GM18907 (cell line): ENCODE measurements at regions not wholly inside any gene's neighbourhood (a gene's known extent, or its start where the extent isn't known, plus 50 kb on each side); places are given as distances from the start of the nearest gene placed in this dataset.

Source experiments
- ATAC-seq: cut with Tn5 transposase; IDR thresholded peaks from one replicate; pipeline ENCODE4 v1.9.1; 2021; ENCODE audit warnings: mild to moderate bottlenecking, moderate library complexity; ENCODE audit not compliant: unreplicated experiment

DNA sequence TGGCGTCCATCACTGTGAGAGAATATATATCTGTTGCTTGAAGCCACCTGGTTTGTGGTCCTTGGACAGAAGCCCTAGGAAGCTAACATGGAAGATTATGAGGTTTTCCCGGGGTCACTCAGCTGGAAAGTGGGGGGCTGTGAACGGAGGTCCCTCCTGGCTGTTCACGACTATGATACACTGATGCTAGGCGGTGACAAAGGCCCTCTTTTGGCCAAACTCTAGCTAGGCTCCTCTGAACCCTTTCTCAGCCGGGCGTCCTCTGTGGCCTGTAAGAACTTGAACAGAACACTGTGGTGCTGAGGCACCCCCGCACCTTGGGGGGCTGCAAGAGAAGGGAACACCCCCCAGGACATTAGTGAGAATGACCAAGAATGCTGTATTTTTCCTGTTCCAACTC is 164.6 kb downstream of the TFCP2L1 start:
- no peak for ATAC-seq

DNA sequence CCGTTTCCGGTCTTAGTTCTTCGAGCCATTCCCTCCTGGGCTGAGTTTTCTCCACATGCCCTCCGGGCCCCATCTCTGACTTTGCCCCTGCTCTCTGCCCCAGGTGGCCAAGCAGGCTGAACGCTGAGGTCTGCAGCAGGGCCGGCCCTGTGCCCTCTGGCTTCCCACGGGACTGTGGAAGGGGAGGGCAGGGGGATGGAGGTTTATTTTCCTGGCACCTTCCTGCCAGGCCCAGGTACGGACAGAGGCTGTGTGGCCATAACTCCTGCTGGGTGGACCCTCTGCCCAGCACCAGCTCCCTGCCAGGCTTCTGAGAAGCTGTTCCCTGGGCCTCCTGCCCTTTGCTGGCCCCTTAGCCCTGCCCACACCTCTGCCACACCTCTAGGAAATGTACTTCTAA is 164.0 kb downstream of the TFCP2L1 start:
- ATAC-seq, result no peak

- ATAC-seq, result no peak
These were observed 163.3 kb downstream of the TFCP2L1 start for GRCh38 chr2:121121661-121122060.

DNA sequence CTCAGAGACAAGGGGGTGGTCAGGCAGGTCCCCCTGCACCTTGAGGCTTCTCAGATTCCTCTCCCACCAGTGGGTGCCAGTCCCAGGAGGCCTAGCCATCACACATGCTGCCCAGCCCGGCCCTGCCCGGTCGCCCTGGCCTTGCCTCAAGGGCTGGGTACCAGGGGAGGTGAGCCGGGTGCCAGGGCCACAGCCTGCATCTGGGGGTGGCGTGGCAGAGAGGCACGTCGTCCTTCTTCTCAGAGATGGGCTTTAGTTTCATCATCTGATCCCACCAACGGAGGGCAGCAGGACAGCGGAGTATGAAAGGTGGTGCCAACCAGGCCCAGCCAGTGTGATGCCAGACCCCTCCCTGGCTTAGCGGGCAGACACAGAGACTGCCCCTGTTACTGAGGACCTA is 161.7 kb downstream of the TFCP2L1 start:
- no peak for ATAC-seq

GRCh38 chr2:121124330-121124729 is 160.7 kb downstream of the TFCP2L1 start:
- no peak for ATAC-seq

- no peak for ATAC-seq
These were observed 159.7 kb downstream of the TFCP2L1 start for GRCh38 chr2:121125350-121125749.

DNA sequence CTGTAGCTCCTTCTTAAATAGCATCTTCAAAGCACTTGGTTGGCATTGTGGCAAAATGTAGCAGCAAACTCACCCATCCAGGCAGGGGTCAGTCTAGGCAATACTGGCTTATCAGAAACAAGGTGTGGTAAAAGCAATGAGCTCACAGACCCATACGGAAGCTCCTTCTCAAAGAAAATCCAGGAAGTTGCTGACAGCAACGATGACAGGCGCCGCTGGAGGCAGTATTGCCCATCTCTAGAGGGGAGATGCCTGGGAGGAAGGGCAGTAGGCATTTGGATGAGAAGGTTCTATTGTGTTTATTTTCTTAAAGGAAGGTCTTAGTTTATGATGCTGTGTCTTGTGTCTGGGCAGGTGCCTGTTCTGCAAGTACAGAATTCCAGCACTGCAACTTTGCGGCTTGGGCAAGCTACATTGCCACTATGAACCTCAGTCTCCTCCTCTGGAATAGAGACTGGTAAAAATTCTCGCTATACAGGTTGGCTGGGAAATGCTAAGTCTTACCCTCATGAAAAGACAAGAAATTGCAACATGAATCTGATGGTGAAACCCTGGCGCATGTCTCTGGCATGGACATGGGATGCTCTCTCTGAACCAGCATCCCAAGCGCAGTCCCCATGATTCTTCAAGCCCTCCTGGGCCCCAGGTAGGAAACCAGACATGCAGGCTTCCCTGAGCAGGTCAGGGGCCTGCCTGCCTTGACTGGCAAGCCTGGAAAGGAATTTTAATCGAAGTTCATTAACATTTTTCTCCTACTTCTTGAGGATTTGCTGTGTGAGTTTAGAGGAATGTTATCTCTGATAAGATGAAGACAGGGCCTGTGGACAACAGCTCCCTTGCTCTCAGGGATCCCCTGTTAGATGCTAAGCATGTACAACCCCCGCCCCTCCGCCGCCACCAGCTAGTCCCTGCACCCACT is 156.0 kb downstream of the TFCP2L1 start:
- ATAC-seq, result peak; percentile 68

DNA sequence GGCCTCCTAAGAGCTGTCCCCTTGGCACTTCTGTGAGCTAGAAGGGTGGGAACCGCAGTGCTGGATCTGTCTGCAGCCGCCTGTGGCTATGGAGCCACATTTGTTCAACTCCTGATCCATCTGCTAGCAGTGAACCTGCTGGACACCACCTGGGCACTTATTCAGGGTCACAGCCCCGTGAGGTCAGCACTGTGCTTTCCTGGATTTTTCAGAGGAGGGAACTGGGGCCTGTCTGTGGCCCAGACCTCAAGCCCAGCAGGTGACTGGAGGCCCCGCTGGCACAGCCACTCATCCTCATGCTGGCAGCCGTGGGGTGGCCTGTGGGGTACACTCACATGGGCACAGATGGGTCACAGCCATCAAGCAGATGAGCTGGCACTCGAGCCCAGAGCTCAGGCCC is 155.3 kb downstream of the TFCP2L1 start:
- ATAC-seq, result no peak

GRCh38 chr2:121130301-121130850 is 154.6 kb downstream of the TFCP2L1 start:
- ATAC-seq, result no peak

- no peak for ATAC-seq
These were observed 153.6 kb downstream of the TFCP2L1 start for GRCh38 chr2:121131375-121131774.

- ATAC-seq, result no peak
These were observed 152.8 kb downstream of the TFCP2L1 start for GRCh38 chr2:121132054-121132761.

DNA sequence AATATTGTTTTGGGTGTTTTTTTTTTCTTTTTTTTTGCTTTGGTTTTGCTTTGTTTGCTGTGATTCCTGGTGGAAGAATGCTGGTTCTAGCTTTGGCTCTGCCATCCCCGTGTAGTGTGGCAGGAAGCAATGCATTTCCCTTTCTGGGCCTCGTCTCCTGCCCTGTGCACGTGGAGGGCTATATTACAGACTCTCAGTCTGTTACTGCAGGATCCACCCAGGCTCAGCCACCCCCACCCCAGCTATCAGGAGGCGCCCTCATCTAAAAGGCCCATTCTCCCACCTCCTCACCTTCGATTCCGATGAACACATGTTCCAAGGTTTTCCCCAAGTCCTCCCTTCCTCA is 152.3 kb downstream of the TFCP2L1 start:
- no peak for ATAC-seq

GRCh38 chr2:121133551-121134319 is 151.3 kb downstream of the TFCP2L1 start:
- ATAC-seq, result no peak

GRCh38 chr2:121134728-121135127 is 150.3 kb downstream of the TFCP2L1 start:
- ATAC-seq, result no peak

DNA sequence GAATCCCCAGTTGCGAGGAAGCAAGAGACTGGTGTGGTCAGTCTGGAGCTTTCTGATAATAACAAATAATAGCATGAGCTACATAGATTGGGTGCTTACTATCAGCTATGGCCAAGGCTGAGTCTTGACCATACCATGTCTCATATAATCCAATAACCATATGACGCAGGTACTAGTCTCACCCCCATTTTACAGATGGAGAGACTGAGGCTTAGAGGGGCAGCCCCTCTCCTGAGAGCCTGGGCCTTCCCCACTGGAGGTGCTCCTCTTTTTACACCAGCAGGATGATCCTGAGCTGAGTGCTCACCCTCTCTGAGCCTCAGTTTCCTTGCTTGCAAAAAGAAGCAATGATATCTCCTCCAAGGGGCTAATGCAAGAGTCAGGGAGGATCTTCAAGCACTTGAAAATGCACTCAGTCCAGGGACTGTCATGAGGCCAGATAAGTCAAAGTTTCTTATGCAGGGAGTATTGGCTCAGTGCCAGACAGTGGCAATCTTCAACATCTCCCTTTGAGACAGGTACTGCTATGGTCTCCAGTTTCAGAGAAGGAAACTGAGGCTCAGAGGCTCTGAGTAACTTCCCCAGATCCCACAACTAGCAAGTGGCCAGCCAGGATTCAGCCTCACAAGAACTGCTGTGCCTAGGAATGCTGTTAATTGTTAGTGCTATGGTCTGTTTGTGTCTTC is 149.7 kb downstream of the TFCP2L1 start:
- no peak for ATAC-seq

DNA sequence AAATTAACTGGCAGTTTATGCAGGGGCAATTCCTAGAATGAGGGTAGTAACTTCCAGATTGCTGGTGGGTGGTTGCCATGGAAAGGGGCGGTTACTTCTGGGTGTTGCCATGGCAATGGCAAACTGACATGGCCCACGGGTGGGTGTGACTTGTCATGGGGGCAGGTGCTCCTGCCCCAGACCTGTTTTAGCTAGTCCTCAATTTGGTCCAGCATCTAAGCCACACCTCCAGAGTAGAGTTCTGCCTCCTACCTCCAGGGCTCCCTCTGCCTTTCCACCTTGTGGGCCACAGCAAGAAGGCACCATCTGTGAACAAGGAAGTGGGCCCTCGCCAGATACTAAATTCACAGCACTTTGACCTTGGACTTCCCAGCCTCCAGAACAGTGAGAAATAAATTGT is 148.7 kb downstream of the TFCP2L1 start:
- ATAC-seq, result no peak

DNA sequence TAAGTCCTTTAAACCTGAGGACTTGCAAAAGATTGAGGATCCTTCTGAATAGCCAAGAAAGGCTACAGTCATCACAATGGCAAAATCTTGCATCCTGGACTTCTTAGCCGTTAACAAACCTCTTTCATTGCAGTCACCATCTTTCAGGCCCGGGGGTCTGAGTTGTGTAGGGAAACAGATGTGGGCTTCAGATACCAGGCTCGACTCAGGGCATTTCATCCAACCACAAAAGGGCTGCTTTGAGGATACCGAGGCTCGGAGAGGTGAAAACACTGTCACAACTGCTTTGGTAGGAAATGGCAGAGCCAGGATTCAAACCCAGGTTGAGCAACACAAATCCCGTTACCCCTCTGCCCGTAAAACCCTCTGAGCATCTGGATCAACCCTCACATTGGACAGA is 147.4 kb downstream of the TFCP2L1 start:
- no peak for ATAC-seq

- no peak for ATAC-seq
These were observed 144.3 kb downstream of the TFCP2L1 start for GRCh38 chr2:121140734-121141133.

GRCh38 chr2:121142452-121142851 is 142.6 kb downstream of the TFCP2L1 start:
- no peak for ATAC-seq

DNA sequence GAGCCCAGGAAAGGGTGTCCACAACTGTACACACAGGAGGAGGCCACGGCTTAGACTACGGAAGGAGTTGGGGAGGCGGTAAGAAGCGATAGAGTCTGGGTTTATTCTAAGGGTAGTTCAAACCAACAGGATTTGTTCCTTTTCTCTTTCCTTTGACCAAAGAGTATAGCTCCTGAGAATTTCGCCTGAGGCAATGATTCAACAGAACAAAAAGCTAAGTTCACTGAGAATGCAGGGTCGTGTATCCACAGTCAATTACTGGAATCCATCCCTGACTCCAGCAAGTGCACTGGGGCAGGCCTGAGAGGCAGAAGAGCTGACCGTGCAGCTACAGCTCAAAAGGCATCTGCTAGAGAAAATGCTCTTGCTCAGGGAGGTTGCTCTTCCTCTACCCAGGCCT is 140.9 kb downstream of the TFCP2L1 start:
- ATAC-seq, result no peak

- ATAC-seq, result no peak
These were observed 138.4 kb downstream of the TFCP2L1 start for GRCh38 chr2:121146630-121147029.
